PC-3 (cell line): ENCODE measurements at regions not wholly inside any gene's neighbourhood (a gene's known extent, or its start where the extent isn't known, plus 50 kb on each side); places are given as distances from the start of the nearest gene placed in this dataset.

Source experiments
- ATAC-seq: fragments of 200-7000 bp; cut with Tn5 transposase; 2 replicates; pipeline ENCODE4 v1.9.1; 2020; ENCODE audit warnings: mild to moderate bottlenecking, moderate library complexity
- BruUV-seq: library from RNA; stranded (reverse); fragments of 400-500 nt; replicated peaks from 2 replicates; lab custom pipeline; 2021; lab: Mats Ljungman, UMichigan
- CTCF ChIA-PET: fragments of 300-600 bp; sonication (Branson Sonifier 250); formaldehyde crosslinking; loops from one replicate; lab custom pipeline; 2022; ENCODE audit warnings: antibody characterized with exemption; lab: Charles Lee
- POLR2A ChIA-PET: fragments of 300-600 bp; sonication (Branson Sonifier 250); formaldehyde crosslinking; loops from one replicate; lab custom pipeline; 2022; ENCODE audit warnings: antibody characterized with exemption; ENCODE audit not compliant: unreplicated experiment; lab: Charles Lee
- DNase-seq: peaks from one replicate; pipeline ENCODE4 v3.0.0-alpha.2; 2015
- H2AFZ ChIP-seq: fragments of 300-600 bp; sonication (generic); 2 replicates; pipeline ENCODE4 v1.6.0; 2016; ENCODE audit warnings: antibody characterized with exemption, low read length
- H3F3A ChIP-seq: fragments of 300-600 bp; sonication (generic); one replicate; pipeline ENCODE4 v1.6.0; 2017; ENCODE audit warnings: antibody characterized with exemption, low read length, control low read depth, mild to moderate bottlenecking; ENCODE audit not compliant: unreplicated experiment
- H3K27ac ChIP-seq: fragments of 300-600 bp; sonication (generic); 2 replicates; pipeline ENCODE4 v1.5.1; 2016; ENCODE audit warnings: mild to moderate bottlenecking, low read length
- H3K27me3 ChIP-seq: fragments of 300-600 bp; sonication (generic); 2 replicates; pipeline ENCODE4 v1.6.1; 2016; ENCODE audit warnings: low read length, mixed read lengths
- H3K36me3 ChIP-seq: fragments of 300-600 bp; sonication (generic); 2 replicates; pipeline ENCODE4 v1.6.1; 2016; ENCODE audit warnings: low read depth, mixed run types, low read length, mixed read lengths
- H3K4me1 ChIP-seq: fragments of 300-600 bp; sonication (generic); 2 replicates; pipeline ENCODE4 v1.5.1; 2016; ENCODE audit warnings: low read length; ENCODE audit not compliant: insufficient read depth
- H3K4me2 ChIP-seq: fragments of 300-600 bp; sonication (generic); 2 replicates; pipeline ENCODE4 v1.6.0; 2016; ENCODE audit warnings: low read length
- H3K4me3 ChIP-seq: fragments of 300-600 bp; sonication (generic); 2 replicates; pipeline ENCODE4 v1.5.1; 2016; ENCODE audit warnings: mild to moderate bottlenecking, low read length, mixed read lengths
- H3K79me2 ChIP-seq: fragments of 300-600 bp; sonication (generic); 2 replicates; pipeline ENCODE4 v1.6.1; 2017; ENCODE audit warnings: low read length, mixed read lengths
- H3K9ac ChIP-seq: fragments of 300-600 bp; sonication (generic); 2 replicates; pipeline ENCODE4 v1.6.0; 2016; ENCODE audit warnings: mild to moderate bottlenecking, low read length
- H3K9me2 ChIP-seq: fragments of 300-600 bp; sonication (generic); replicated peaks from 2 replicates; pipeline ENCODE4 v1.6.1; 2016; ENCODE audit warnings: mixed run types, low read length, mixed read lengths
- H3K9me3 ChIP-seq: fragments of 300-600 bp; sonication (generic); 2 replicates; pipeline ENCODE4 v1.6.1; 2016; ENCODE audit warnings: low read length, mixed read lengths
- H4K20me1 ChIP-seq: fragments of 300-600 bp; sonication (generic); 2 replicates; pipeline ENCODE4 v1.6.1; 2016; ENCODE audit warnings: low read length, mixed read lengths
- CTCF ChIP-seq: fragments of 300-600 bp; sonication (generic); conservative IDR thresholded peaks from 2 replicates; pipeline ENCODE4 v1.5.1; 2017; ENCODE audit warnings: antibody characterized with exemption, low read depth, mild to moderate bottlenecking, low read length
- EZH2 ChIP-seq: fragments of 300-600 bp; sonication (generic); IDR thresholded peaks from one replicate; pipeline ENCODE4 v1.6.1; 2017; ENCODE audit warnings: antibody characterized with exemption, mild to moderate bottlenecking, low read length; ENCODE audit not compliant: unreplicated experiment
- EZH2phosphoT487 ChIP-seq: fragments of 300-600 bp; sonication (generic); IDR thresholded peaks from 2 replicates; pipeline ENCODE4 v1.6.1; 2018; ENCODE audit warnings: mild to moderate bottlenecking, antibody characterized with exemption, low read length, borderline replicate concordance
- intact Hi-C: fragments of 100-400 bp; cut with micrococcal nuclease; formaldehyde crosslinking; loops from 2 replicates; pipeline ENCODE4 v1.9.0; 2023

- H3K27ac ChIP-seq = no peak overlapping the region
- H3K9me3 ChIP-seq = no peaks in the 10 kb centered on the region
- H3K79me2 ChIP-seq = no peaks in the 10 kb centered on the region
- ChIA-PET CTCF (no interaction called here), POLR2A (no interaction called here)
- no peak overlapping the region for H2AFZ ChIP-seq
- no peak for DNase-seq
- H3K4me1 ChIP-seq = no peaks in the 10 kb centered on the region
- no peak for TF ChIP-seq EZH2
- no TSS peak for BruUV-seq
- intact Hi-C loops = loop anchor here (5.0 to 10.0 kb wide), 2 partner anchors 381 to 704 kb away; no protein-coding TSS in a partner anchor
- no peak overlapping the region for H3K4me2 ChIP-seq
- H3K36me3 ChIP-seq = no peaks in the 10 kb centered on the region
- H3K9me2 ChIP-seq = no peaks in the 10 kb centered on the region
- H3K27me3 ChIP-seq = peaks cover 21% of the 10 kb centered on the region
- ATAC-seq = no peak
- H3K4me3 ChIP-seq = no peak overlapping the region
- H4K20me1 ChIP-seq = no peaks in the 10 kb centered on the region
- no peak overlapping the region for H3K9ac ChIP-seq
- no peaks in the 10 kb centered on the region for H3F3A ChIP-seq
Measured at GRCh38 chr5:77563475-77563874, 71.4 kb upstream of the WDR41 start.

- no peaks in the 10 kb centered on the region for H3K9me3 ChIP-seq
- H3K9me2 ChIP-seq = no peaks in the 10 kb centered on the region
- TF ChIP-seq EZH2 = no peak
- TF ChIP-seq EZH2phosphoT487 = no peak
- no peak for TF ChIP-seq CTCF
- DNase-seq (no peak), ATAC-seq (no peak)
- H2AFZ ChIP-seq = no peak overlapping the region
- BruUV-seq = no TSS peak
- peaks cover 11% of the 10 kb centered on the region; the same call in 1 of the 2 replicates for H3K27me3 ChIP-seq
- no peak overlapping the region for H3K27ac ChIP-seq
- POLR2A ChIA-PET = no interaction called here
- no peak overlapping the region for H3K9ac ChIP-seq
- H3K4me2 ChIP-seq = no peak overlapping the region
- no peaks in the 10 kb centered on the region for H3K79me2 ChIP-seq
- intact Hi-C loops = loop anchor here (5.0 to 10.0 kb wide), 2 partner anchors 383 to 705 kb away; no protein-coding TSS in a partner anchor
- no peaks in the 10 kb centered on the region for H3F3A ChIP-seq
- H3K4me3 ChIP-seq = no peak overlapping the region
- CTCF ChIA-PET = no interaction called here
- no peaks in the 10 kb centered on the region for H3K36me3 ChIP-seq
- no peaks in the 10 kb centered on the region for H4K20me1 ChIP-seq
- H3K4me1 ChIP-seq = no peaks in the 10 kb centered on the region
Measured at GRCh38 chr5:77561965-77562364, 69.8 kb upstream of the WDR41 start.

GRCh38 chr5:77560677-77561263 is 68.7 kb upstream of the WDR41 start:
- no TSS peak for BruUV-seq
- no peak for TF ChIP-seq EZH2phosphoT487
- peak; percentile 64 for TF ChIP-seq CTCF
- no peak for TF ChIP-seq EZH2
- H3K79me2 ChIP-seq = no peaks in the 10 kb centered on the region
- DNase-seq = peak; percentile 58
- intact Hi-C loops = loop anchor here (1.0 to 10.0 kb wide), 4 partner anchors 307 to 707 kb away; no protein-coding TSS in a partner anchor
- ATAC-seq = peak; percentile 54; the same call in 1 of the 2 replicates
- H4K20me1 ChIP-seq = no peaks in the 10 kb centered on the region
- H3K9me2 ChIP-seq = no peaks in the 10 kb centered on the region
- H3K4me1 ChIP-seq = no peaks in the 10 kb centered on the region
- POLR2A ChIA-PET = no interaction called here
- peaks cover 6% of the 10 kb centered on the region; the same call in 1 of the 2 replicates for H3K27me3 ChIP-seq
- H3F3A ChIP-seq = no peaks in the 10 kb centered on the region
- H3K9ac ChIP-seq = no peak overlapping the region
- no peak overlapping the region for H3K4me2 ChIP-seq
- CTCF ChIA-PET = interaction anchor here (1.0 kb wide), 1 partner anchor 304 kb away, joined by 3 read pairs; no protein-coding TSS in a partner anchor
- no peak overlapping the region for H2AFZ ChIP-seq
- H3K9me3 ChIP-seq = no peaks in the 10 kb centered on the region
- H3K27ac ChIP-seq = no peak overlapping the region
- no peaks in the 10 kb centered on the region for H3K36me3 ChIP-seq
- H3K4me3 ChIP-seq = no peak overlapping the region
